Upper lobe of left lung (tissue), 4 donors: ENCODE measurements at regions not wholly inside any gene's neighbourhood (a gene's known extent, or its start where the extent isn't known, plus 50 kb on each side); places are given as distances from the start of the nearest gene placed in this dataset.

Experiments used
- POLR2A ChIP-seq, 4 donors: fragments of 450-650 bp; IDR thresholded peaks; one replicate each; pipeline ENCODE4 v1.5.1; 2016 to 2017; ENCODE audit warnings: antibody characterized with exemption in 4 of 4, mild to moderate bottlenecking in 2 of 4
- TF ChIP-seq, protein P1 (sequence below), 6 experiments: fragments of 450-650 bp in 4 of 6; fragments of 200-600 bp in 2 of 6; sonication (generic) in 2 of 6; IDR thresholded peaks; one replicate each; pipeline ENCODE4 v1.5.1; 2016 to 2019; ENCODE audit warnings: antibody characterized with exemption in 6 of 6

DNA sequence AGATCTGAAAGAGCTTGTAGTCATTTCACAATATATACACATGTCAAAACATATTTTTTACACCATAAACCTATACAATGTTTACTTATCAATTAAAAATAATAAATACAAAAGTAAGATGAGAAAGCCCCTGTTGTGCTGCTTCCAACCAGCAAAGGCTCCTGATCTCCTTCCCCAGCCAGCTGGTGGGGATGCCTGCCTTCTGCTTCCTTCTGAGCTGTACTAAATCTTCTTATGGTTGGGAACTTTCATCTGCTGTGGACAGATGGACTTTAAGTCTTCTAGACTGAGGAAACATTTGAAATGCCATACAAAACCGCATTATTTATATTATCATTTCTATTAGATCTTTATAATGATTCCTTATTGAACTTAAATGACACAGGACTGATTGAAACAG lies 745.3 kb upstream of the CHD1 start:
- no peak for TF ChIP-seq POLR2A (IDR thresholded peaks at IDR 0.05)
- TF ChIP-seq, protein P1, sequence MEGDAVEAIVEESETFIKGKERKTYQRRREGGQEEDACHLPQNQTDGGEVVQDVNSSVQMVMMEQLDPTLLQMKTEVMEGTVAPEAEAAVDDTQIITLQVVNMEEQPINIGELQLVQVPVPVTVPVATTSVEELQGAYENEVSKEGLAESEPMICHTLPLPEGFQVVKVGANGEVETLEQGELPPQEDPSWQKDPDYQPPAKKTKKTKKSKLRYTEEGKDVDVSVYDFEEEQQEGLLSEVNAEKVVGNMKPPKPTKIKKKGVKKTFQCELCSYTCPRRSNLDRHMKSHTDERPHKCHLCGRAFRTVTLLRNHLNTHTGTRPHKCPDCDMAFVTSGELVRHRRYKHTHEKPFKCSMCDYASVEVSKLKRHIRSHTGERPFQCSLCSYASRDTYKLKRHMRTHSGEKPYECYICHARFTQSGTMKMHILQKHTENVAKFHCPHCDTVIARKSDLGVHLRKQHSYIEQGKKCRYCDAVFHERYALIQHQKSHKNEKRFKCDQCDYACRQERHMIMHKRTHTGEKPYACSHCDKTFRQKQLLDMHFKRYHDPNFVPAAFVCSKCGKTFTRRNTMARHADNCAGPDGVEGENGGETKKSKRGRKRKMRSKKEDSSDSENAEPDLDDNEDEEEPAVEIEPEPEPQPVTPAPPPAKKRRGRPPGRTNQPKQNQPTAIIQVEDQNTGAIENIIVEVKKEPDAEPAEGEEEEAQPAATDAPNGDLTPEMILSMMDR (IDR thresholded peaks at IDR 0.05) = no peak
